HepG2 (cell line): ENCODE measurements at regions not wholly inside any gene's neighbourhood (a gene's known extent, or its start where the extent isn't known, plus 50 kb on each side); places are given as distances from the start of the nearest gene placed in this dataset.

Experiments used
- EHMT2 ChIP-seq: fragments of 200-600 bp; sonication (generic); IDR thresholded peaks from 2 replicates; pipeline ENCODE4 v1.7.0; 2017; ENCODE audit warnings: antibody characterized with exemption, low read depth, low read length, borderline replicate concordance
- ELF4 ChIP-seq: sonication (generic); formaldehyde crosslinking; IDR thresholded peaks from 2 replicates; pipeline ENCODE4 v1.5.0; 2020; ENCODE audit warnings: missing genetic modification reagents, mild to moderate bottlenecking, moderate library complexity, borderline replicate concordance
- KAT2B ChIP-seq: fragments of 150-350 bp; IDR thresholded peaks from 2 replicates; pipeline ENCODE4 v1.6.1; 2014; ENCODE audit warnings: low read depth, low read length, borderline replicate concordance
- MBD4 ChIP-seq: IDR thresholded peaks from 2 replicates; pipeline ENCODE4 v1.6.1; 2012; ENCODE audit warnings: low read length, inconsistent platforms, borderline replicate concordance
- NPAS2 ChIP-seq: sonication (generic); formaldehyde crosslinking; IDR thresholded peaks from 2 replicates; pipeline ENCODE4 v1.8.0; 2022; ENCODE audit warnings: mild to moderate bottlenecking, missing genetic modification reagents, borderline replicate concordance
- REST ChIP-seq, 2 experiments: IDR thresholded peaks; 2 replicates each; pipeline ENCODE4 v1.6.1; 2011 to 2012; ENCODE audit warnings: low read length in 2 of 2, borderline replicate concordance in 1 of 2, low read depth in 1 of 2, mild to moderate bottlenecking in 1 of 2, moderate library complexity in 1 of 2
- RXRA ChIP-seq: sonication (generic); formaldehyde crosslinking; IDR thresholded peaks from 2 replicates; pipeline ENCODE4 v1.5.1; 2020; ENCODE audit warnings: missing genetic modification reagents
- SRSF1 ChIP-seq: fragments of 200-400 bp; formaldehyde crosslinking; optimal IDR thresholded peaks from 2 replicates; pipeline ENCODE3; 2017; ENCODE audit warnings: mild to moderate bottlenecking, low read depth, low read length, moderate library complexity
- STAG1 ChIP-seq: sonication (generic); formaldehyde crosslinking; IDR thresholded peaks from 2 replicates; pipeline ENCODE4 v1.4.0; 2020; ENCODE audit warnings: missing genetic modification reagents
- ZBTB21 ChIP-seq: sonication (generic); formaldehyde crosslinking; IDR thresholded peaks from 2 replicates; pipeline ENCODE4 v1.4.0; 2020; ENCODE audit warnings: missing genetic modification reagents
- ZFP82 ChIP-seq: sonication (generic); formaldehyde crosslinking; IDR thresholded peaks from 2 replicates; pipeline ENCODE4 v1.5.1; 2020; ENCODE audit warnings: mild to moderate bottlenecking, missing genetic modification reagents, borderline replicate concordance
- ZNF839 ChIP-seq: sonication (generic); formaldehyde crosslinking; IDR thresholded peaks from 2 replicates; pipeline ENCODE4 v1.4.0; 2020; ENCODE audit warnings: missing genetic modification reagents, mild to moderate bottlenecking, borderline replicate concordance
- TF ChIP-seq, protein P1 (sequence below), 2 experiments: fragments of 450-650 bp in 1 of 2; sonication (generic) in 1 of 2; formaldehyde crosslinking in 1 of 2; IDR thresholded peaks; 2 replicates each; pipeline versions ENCODE4 v1.6.1 to v1.8.0; 2016 to 2022; ENCODE audit warnings: antibody characterized with exemption in 1 of 2, mild to moderate bottlenecking in 1 of 2, missing genetic modification reagents in 1 of 2
- TF ChIP-seq, protein P2 (sequence below): sonication (generic); formaldehyde crosslinking; IDR thresholded peaks from 2 replicates; pipeline ENCODE4 v1.5.0; 2020; ENCODE audit warnings: missing genetic modification reagents

DNA sequence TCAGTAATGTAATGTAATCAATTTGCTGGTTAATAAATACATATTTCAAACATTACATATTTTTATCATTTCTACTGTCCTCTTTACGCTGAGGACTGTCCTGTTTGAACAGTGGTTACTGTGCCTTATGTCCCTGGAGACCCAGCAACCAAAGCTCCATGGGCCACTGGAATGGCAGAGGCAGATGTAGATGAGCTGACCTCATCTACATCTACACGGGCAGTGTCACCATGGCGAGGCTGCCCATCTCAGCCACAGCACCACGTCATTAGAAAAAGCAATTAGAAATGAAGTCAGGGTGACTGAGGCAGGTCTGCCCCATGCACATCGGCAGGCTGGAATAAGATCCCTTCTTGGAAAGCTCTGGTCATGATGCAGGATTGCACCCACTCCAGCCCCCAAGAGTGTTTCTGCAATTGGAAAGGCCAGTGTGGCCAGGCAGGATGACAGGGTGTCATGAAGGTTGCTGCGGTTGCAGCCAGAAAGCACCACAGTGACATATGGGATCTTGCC, 237.5 kb downstream of the NDUFA10 start (continued):
- TF ChIP-seq, protein P1, sequence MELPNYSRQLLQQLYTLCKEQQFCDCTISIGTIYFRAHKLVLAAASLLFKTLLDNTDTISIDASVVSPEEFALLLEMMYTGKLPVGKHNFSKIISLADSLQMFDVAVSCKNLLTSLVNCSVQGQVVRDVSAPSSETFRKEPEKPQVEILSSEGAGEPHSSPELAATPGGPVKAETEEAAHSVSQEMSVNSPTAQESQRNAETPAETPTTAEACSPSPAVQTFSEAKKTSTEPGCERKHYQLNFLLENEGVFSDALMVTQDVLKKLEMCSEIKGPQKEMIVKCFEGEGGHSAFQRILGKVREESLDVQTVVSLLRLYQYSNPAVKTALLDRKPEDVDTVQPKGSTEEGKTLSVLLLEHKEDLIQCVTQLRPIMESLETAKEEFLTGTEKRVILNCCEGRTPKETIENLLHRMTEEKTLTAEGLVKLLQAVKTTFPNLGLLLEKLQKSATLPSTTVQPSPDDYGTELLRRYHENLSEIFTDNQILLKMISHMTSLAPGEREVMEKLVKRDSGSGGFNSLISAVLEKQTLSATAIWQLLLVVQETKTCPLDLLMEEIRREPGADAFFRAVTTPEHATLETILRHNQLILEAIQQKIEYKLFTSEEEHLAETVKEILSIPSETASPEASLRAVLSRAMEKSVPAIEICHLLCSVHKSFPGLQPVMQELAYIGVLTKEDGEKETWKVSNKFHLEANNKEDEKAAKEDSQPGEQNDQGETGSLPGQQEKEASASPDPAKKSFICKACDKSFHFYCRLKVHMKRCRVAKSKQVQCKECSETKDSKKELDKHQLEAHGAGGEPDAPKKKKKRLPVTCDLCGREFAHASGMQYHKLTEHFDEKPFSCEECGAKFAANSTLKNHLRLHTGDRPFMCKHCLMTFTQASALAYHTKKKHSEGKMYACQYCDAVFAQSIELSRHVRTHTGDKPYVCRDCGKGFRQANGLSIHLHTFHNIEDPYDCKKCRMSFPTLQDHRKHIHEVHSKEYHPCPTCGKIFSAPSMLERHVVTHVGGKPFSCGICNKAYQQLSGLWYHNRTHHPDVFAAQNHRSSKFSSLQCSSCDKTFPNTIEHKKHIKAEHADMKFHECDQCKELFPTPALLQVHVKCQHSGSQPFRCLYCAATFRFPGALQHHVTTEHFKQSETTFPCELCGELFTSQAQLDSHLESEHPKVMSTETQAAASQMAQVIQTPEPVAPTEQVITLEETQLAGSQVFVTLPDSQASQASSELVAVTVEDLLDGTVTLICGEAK (IDR thresholded peaks at IDR 0.05) = no peak
- TF ChIP-seq, protein P1 (CRISPR knock-in tag; IDR thresholded peaks at IDR 0.05) = no peak
- TF ChIP-seq STAG1 (CRISPR knock-in tag) (no peak), EHMT2 (no peak), KAT2B (no peak), MBD4 (no peak), ZFP82 (CRISPR knock-in tag) (no peak), RXRA (CRISPR knock-in tag) (no peak), SRSF1 (no peak), ZBTB21 (CRISPR knock-in tag) (no peak), NPAS2 (CRISPR knock-in tag) (no peak), REST (IDR thresholded peaks at IDR 0.05; ENCODE audit: borderline replicate concordance in 1 of 2, low read depth in 1 of 2, low read length in 2 of 2) (no peak), ZNF839 (CRISPR knock-in tag) (no peak), ELF4 (no peak)
- TF ChIP-seq, protein P2, sequence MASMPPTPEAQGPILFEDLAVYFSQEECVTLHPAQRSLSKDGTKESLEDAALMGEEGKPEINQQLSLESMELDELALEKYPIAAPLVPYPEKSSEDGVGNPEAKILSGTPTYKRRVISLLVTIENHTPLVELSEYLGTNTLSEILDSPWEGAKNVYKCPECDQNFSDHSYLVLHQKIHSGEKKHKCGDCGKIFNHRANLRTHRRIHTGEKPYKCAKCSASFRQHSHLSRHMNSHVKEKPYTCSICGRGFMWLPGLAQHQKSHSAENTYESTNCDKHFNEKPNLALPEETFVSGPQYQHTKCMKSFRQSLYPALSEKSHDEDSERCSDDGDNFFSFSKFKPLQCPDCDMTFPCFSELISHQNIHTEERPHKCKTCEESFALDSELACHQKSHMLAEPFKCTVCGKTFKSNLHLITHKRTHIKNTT (CRISPR knock-in tag) = no peak
